ENCODE measurements at regions not wholly inside any gene's neighbourhood (a gene's known extent, or its start where the extent isn't known, plus 50 kb on each side); places are given as distances from the start of the nearest gene placed in this dataset.

DNA sequence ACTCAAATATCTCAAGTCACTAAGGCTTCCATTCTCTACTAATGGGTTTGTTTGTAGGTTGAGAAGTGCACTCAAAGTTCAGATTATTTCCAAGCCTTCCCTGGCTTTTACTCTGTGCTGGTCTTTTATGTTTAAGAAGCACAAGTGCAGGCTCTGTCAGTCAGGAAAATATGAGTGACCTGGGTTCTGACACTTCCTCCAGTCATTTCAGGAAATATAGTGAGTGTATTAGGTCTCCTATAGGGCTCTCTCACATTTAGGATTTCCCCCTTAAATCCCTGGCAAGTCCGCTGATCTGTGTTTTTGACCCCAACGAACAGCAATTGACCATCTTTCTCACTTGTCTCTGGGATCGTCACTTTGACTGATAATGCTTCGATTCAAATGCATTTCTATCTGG, 210.2 kb downstream of the ARPP21 start:
- H3K27ac ChIP-seq = no peak overlapping the region
- no peaks in the 10 kb centered on the region for H3K36me3 ChIP-seq
- TF ChIP-seq EP300 (IDR thresholded peaks at IDR 0.05; ENCODE audit: low read depth) (no peak), POLR2A (IDR thresholded peaks at IDR 0.05) (no peak), POLR2AphosphoS5 (IDR thresholded peaks at IDR 0.05) (no peak)
- TF ChIP-seq, protein P1, sequence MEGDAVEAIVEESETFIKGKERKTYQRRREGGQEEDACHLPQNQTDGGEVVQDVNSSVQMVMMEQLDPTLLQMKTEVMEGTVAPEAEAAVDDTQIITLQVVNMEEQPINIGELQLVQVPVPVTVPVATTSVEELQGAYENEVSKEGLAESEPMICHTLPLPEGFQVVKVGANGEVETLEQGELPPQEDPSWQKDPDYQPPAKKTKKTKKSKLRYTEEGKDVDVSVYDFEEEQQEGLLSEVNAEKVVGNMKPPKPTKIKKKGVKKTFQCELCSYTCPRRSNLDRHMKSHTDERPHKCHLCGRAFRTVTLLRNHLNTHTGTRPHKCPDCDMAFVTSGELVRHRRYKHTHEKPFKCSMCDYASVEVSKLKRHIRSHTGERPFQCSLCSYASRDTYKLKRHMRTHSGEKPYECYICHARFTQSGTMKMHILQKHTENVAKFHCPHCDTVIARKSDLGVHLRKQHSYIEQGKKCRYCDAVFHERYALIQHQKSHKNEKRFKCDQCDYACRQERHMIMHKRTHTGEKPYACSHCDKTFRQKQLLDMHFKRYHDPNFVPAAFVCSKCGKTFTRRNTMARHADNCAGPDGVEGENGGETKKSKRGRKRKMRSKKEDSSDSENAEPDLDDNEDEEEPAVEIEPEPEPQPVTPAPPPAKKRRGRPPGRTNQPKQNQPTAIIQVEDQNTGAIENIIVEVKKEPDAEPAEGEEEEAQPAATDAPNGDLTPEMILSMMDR (IDR thresholded peaks at IDR 0.05) = no peak
- intact Hi-C loops (cut with DNase I; ENCODE audit: low total_unique reads) (no loop called here), in situ Hi-C loops (cut with MboI; ENCODE audit: low pct_ligation_motif_present in 1 of 4, low pct_unique_long_range_greater_than_20kb in 1 of 4, low sequenced_read_pairs in 3 of 4) (no loop called here)
- H3K9me3 ChIP-seq = no peaks in the 10 kb centered on the region
- no peaks in the 10 kb centered on the region for H3K4me1 ChIP-seq
- H3K4me3 ChIP-seq = no peak overlapping the region
- no peak for DNase-seq
- no peaks in the 10 kb centered on the region for H3K27me3 ChIP-seq
- WGBS, 2 donors (ENCODE audit: low coverage in 1 of 2) = 86 to 91% methylated on average over 4 of the region's 4 CpGs

DNA sequence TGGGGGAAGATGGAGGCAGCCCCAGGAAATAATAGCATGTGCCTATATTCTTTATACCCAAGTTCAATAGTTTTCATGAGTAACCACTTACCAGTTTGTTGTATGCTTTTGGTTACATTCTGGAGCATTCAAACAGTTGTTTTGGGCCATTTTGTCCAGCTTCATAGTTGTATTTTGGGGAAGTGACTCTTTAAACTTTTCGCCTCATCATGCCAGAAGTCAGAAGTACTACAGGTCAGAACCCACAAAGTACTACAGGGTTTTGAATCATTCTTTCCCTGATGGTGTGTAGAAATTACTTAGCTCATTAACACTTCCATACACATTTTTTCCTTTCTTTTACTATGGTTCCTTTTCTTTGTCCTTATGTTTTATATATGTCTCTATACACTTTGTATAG, 210.6 kb downstream of the ARPP21 start:
- no peak for TF ChIP-seq POLR2AphosphoS5 (IDR thresholded peaks at IDR 0.05)
- TF ChIP-seq POLR2A (IDR thresholded peaks at IDR 0.05) = no peak
- TF ChIP-seq, protein P1 (IDR thresholded peaks at IDR 0.05) = no peak
- no peak for TF ChIP-seq EP300 (IDR thresholded peaks at IDR 0.05; ENCODE audit: low read depth)
- WGBS, 2 donors (ENCODE audit: low coverage in 1 of 2) = 91% methylated on average over 1 of the region's 1 CpG; no CpG with 5 or more reads in 1 of the 2 donors

DNA sequence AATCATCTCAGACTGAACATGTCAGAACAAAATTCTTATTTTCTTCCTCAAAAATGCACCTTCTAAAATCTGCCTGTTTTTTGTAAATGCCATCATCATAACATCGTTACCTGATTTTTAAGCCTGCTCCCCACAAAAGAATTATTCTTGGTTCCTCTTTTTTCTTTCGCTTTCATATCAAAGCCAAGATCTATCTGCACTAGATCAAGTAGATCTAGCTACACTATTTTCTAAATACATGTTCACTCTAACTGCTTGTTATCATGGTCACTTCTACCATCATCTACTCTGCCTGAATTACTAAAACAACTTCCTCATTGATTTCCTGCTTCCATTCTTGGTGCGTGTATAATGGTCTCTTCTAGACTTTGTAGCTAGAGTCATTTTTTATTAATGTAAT, 217.7 kb downstream of the ARPP21 start:
- Histone ChIP-seq H3K27ac (no peak overlapping the region), H3K4me1 (no peaks in the 10 kb centered on the region), H3K27me3 (no peaks in the 10 kb centered on the region), H3K36me3 (no peaks in the 10 kb centered on the region), H3K9me3 (no peaks in the 10 kb centered on the region), H3K4me3 (no peak overlapping the region)
- WGBS, 2 donors (ENCODE audit: low coverage in 1 of 2) = 55% methylated on average over 3 of the region's 3 CpGs
- DNase-seq = no peak
- in situ Hi-C loops (cut with MboI; ENCODE audit: low pct_ligation_motif_present in 1 of 4, low pct_unique_long_range_greater_than_20kb in 1 of 4, low sequenced_read_pairs in 3 of 4) (no loop called here), intact Hi-C loops (cut with DNase I; ENCODE audit: low total_unique reads) (no loop called here)
- TF ChIP-seq, protein P1 (IDR thresholded peaks at IDR 0.05) = no peak
- TF ChIP-seq EP300 (IDR thresholded peaks at IDR 0.05; ENCODE audit: low read depth) = no peak
- TF ChIP-seq POLR2A (IDR thresholded peaks at IDR 0.05) = no peak
- TF ChIP-seq POLR2AphosphoS5 (IDR thresholded peaks at IDR 0.05) = no peak

More for the DNA sequence above, 210.6 kb downstream of the ARPP21 start:
- H3K9me3 ChIP-seq = no peaks in the 10 kb centered on the region
- no peak overlapping the region for H3K4me3 ChIP-seq
- in situ Hi-C loops (cut with MboI; ENCODE audit: low pct_ligation_motif_present in 1 of 4, low pct_unique_long_range_greater_than_20kb in 1 of 4, low sequenced_read_pairs in 3 of 4) (no loop called here), intact Hi-C loops (cut with DNase I; ENCODE audit: low total_unique reads) (no loop called here)
- no peaks in the 10 kb centered on the region for H3K36me3 ChIP-seq
- no peak for DNase-seq
- H3K27ac ChIP-seq = no peak overlapping the region
- H3K4me1 ChIP-seq = no peaks in the 10 kb centered on the region
- no peaks in the 10 kb centered on the region for H3K27me3 ChIP-seq

DNA sequence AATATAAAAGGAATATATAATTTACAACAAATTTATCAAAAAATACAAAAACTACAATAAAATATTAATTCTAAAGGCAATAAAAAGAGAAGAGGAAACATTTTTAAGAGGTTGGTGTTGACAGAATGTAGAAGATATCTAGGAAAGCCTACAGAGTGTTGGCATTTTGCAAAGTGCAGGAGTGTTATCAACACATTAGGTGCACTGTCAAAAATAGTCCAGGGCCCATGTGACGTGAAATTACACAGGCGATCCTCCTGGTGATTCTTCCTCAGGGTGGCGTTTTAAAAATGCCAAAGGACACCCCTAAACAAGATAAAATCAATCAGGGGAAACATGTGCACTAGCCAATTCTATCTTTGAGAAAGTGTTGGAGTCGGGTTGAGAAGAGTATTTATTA, 222.7 kb downstream of the ARPP21 start:
- DNase-seq = no peak
- H3K27me3 ChIP-seq = no peaks in the 10 kb centered on the region
- in situ Hi-C loops (cut with MboI; ENCODE audit: low pct_ligation_motif_present in 1 of 4, low pct_unique_long_range_greater_than_20kb in 1 of 4, low sequenced_read_pairs in 3 of 4) = no loop called here
- H3K36me3 ChIP-seq = no peaks in the 10 kb centered on the region
- no peaks in the 10 kb centered on the region for H3K9me3 ChIP-seq
- no peak overlapping the region for H3K27ac ChIP-seq
- WGBS, 2 donors (ENCODE audit: low coverage in 1 of 2) = 76 to 81% methylated on average over 4 of the region's 4 CpGs
- intact Hi-C loops (cut with DNase I; ENCODE audit: low total_unique reads) = no loop called here
- TF ChIP-seq POLR2A (IDR thresholded peaks at IDR 0.05) = no peak
- TF ChIP-seq, protein P1 (IDR thresholded peaks at IDR 0.05) = no peak
- TF ChIP-seq EP300 (IDR thresholded peaks at IDR 0.05; ENCODE audit: low read depth) = no peak
- TF ChIP-seq POLR2AphosphoS5 (IDR thresholded peaks at IDR 0.05) = no peak
- no peak overlapping the region for H3K4me3 ChIP-seq
- H3K4me1 ChIP-seq = no peaks in the 10 kb centered on the region

Measured in transverse colon (tissue), 4 donors.